HG02852 (cell line): ENCODE measurements at regions not wholly inside any gene's neighbourhood (a gene's known extent, or its start where the extent isn't known, plus 50 kb on each side); places are given as distances from the start of the nearest gene placed in this dataset.

ENCODE experiments used
- ATAC-seq: cut with Tn5 transposase; IDR thresholded peaks from one replicate; pipeline ENCODE4 v1.9.1; 2021; ENCODE audit warnings: mild to moderate bottlenecking, moderate library complexity; ENCODE audit not compliant: unreplicated experiment

DNA sequence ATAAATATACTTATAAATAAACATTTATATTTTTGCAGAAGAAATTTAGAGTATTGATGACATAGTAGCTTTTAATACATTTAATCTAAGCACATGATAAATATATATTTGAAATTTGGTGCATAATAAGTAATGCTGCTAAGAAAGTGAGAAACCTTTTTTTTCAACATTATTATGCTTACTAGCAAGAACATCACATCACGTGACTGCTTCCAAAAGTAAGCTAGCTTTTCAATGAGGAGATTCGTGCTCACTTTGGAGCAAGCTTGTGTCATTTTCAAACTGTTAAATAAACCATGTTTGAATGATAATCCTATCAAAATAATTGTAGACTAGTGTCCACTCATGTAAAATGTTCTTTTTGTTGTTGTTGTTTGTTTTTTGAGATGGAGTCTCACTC lies 109.0 kb upstream of the SLC4A7 start:
- ATAC-seq, result no peak

GRCh38 chr3:27591312-27592210 lies 107.4 kb upstream of the SLC4A7 start:
- ATAC-seq, result no peak

DNA sequence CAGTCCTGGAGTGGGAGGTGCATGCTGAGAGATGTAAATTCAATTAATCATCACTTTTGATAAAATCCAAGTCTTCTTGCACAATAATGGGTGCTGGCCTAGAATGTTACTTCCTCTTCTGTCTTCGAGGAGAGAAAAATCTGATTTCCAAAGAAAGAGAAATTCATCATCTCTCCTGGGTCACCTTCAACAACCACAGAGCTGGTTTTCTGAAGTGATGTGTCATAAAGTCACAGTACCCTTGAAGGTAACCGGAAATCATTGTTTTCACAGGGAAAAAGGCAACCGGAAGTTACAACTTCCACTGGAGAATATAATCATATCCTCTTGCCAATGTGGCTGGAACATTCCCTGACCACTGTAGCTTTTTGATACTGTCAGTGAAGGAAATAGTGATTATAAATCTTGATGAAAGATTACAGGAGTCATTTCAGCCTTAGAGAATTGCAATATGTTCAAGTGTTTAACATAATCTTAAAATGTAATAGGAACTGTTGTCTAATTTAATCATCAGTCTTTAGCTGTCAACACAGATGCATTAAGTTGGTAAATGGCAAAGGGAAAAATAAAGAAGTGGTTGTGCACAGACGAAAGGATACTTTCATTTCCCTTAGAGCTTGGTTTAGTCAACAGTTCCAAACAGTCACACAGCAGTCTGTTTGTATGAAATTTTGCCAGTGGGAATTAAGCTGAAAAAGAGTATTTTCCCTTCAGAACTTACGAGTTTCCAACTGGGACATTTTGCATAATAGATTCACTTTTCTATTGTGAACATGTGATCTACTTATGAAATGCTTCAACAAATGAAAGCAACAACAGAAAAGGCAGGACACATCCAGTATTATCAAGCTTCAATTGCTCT lies 106.5 kb upstream of the SLC4A7 start:
- no peak for ATAC-seq

- no peak for ATAC-seq
Observed at GRCh38 chr3:27589795-27590194, 105.6 kb upstream of the SLC4A7 start.

- ATAC-seq, result no peak
Observed at GRCh38 chr3:27585429-27585828, 101.2 kb upstream of the SLC4A7 start.

DNA sequence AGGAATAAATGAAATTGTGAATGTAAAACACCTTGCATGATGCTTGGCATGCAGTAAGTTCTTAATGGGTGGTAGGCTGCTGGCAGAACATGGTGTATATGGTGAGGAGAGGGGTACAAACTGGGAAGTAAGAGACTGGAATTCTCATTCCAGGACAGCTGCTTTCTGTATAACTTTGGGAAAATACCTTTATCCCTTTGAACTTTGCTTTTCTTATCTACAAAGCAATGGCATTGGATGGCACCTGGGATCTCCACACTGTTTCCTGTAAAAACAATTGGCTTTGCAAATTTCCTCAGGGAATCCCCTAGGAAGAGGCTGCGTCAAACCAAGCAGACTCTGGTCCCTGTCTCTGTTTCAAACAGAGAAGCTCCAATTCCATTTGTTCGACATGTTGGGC lies 100.7 kb upstream of the SLC4A7 start:
- no peak for ATAC-seq

DNA sequence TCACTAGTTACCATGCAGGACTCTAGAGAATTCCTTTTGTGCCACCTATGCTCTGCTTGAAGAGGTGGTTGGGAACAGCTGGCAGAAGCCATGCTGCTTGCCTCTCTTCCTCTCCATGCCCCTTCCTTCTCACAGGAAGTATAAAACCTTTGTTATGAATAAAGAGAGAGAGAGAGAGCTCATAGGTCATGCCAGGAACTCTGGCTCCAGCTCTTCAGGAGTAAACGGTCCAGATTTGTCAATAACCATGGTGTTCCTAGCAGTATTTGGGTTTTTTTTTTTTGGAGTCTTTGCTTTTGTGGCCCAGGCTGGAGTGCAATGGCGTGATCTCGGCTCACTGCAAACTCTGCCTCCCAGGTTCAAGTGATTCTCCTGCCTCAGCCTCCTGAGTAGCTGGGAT lies 97.7 kb upstream of the SLC4A7 start:
- no peak for ATAC-seq

DNA sequence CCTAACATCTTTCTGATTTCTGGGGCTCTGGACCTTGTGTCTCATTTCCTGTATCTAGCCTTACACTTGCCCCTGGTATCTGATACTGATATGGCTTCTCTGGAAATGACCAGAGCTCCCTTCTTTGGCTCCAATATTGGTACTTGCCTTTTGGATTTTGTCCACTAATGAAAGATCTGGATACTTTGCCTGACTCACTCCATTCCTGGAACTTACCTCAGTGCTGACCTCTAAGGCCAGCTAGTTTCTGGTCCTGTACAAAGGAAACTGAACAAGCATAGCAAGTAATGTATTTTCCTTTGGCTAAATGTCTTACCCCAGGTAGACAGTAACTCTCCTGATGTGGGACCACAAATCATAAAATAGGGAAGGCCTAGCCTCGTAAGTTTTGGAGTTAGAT lies 93.8 kb upstream of the SLC4A7 start:
- no peak for ATAC-seq

DNA sequence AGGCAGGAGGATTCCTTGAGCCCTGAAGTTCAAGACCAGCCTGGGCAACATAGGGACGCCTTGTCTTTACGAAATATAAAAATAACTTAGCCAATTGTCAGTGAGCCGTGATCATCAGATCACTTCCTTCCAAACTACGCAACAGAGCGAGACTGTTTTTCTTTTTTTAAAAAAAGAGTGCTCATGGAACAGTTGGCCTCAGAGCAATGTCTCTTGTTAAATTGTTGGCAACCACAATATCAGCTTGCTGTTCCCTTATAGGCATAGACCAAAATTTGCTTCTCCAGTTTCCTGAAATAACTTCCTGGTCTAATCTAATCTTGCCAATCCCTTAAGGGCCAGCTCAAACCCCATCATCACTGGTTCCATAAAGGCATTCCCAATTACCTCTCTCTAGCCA lies 93.3 kb upstream of the SLC4A7 start:
- no peak for ATAC-seq

GRCh38 chr3:27576171-27576570 lies 92.0 kb upstream of the SLC4A7 start:
- ATAC-seq, result no peak

GRCh38 chr3:27575499-27575898 lies 91.3 kb upstream of the SLC4A7 start:
- ATAC-seq, result no peak

- no peak for ATAC-seq
Observed at GRCh38 chr3:27574438-27574795, 90.2 kb upstream of the SLC4A7 start.

DNA sequence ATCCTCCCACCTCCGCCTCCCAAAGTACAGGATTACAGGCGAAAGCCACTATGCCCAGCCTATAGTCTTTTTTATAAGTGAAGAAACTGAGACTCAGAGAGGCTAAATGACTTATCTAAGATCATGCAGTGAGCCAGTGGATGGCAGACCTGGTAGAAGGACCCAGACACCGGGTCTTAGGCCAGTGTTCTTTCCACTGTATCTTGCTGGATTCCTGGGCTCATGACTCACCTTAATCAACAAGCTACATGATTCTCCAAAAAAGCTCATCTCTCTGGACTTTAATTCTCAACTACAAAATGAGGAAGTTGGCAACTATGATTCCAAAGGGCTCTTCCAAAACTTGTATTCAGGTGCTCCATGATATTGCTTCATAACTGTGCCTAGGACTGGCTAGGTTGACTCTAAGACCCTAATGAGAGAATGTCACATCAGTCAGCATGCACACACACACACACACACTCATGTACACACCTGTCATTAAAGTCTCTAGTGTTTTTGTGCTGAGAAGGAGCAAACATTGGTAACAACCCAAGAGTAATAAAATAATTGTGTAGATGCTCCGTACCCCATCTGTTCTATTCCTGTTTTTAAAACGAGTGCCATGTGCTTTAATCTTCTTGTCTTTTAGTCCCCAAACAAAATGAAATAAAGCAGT lies 89.7 kb upstream of the SLC4A7 start:
- ATAC-seq, result no peak

DNA sequence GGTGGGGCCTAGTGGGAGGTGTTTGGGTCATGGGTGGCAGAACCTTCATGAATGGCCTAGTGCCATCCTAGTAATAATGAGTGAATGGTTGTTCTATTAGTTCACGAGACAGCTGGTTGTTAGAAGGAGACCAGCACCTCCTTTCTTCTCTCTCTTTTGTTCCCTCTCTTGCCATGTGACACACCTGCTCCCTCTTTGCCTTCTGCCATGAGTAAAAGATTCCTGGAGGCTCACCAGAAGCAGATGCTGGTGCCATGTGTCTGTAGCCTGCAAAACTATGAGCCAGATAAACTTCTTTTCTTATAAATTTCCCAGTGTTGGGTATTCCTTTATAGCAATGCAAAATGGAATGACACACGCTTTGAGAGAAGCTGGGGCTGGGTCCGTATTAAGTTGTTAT lies 89.0 kb upstream of the SLC4A7 start:
- no peak for ATAC-seq

DNA sequence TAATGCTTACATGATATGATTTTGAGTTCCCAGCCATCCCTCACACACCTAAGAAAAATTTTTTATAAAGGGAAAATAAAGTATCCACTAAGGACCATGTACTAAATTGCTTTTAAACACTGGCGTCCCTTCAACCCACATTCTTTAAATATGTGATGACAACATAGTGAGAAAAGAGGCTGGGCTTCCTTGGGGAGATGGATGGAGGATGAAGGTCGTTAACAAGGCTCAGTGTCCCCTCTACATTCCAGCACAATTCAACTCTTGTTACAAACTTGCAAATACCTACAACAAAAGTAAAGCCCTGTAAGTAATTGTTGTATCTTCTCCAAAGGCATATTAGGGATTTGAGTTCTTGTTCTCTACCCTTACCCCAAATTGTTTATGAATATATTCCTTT lies 87.2 kb upstream of the SLC4A7 start:
- no peak for ATAC-seq

DNA sequence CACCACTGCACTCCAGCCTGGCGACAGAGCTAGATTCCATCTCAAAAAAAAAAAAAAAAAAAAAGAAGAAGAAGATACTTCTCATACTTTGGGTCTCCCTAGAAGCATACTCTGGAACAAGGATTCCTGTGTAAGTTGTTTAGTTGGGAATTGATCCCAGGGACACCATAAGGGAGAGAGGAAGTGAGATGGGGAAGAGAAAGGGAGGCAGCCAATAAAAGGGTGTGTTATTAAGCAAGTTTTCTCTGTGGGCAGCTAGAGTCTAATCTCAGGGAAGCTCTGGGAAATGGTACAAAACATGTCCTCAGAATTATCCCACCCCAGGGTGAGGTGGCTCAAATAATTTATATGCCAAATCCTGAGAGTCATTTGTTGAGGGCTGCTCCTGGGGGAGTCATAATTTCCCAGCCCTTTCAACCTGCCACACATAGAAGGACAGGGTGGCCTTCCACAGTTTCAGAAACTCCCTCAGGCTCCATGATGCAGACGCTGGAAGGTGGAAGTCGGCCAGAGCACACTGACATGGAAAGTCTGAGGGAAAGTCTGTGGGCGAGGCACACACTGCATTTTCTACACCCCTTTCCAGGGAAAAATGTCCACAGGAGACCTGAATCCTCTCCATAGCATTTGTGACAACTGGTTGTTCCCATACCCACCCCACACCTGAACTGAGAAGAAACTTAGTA lies 86.4 kb upstream of the SLC4A7 start:
- ATAC-seq, result no peak

DNA sequence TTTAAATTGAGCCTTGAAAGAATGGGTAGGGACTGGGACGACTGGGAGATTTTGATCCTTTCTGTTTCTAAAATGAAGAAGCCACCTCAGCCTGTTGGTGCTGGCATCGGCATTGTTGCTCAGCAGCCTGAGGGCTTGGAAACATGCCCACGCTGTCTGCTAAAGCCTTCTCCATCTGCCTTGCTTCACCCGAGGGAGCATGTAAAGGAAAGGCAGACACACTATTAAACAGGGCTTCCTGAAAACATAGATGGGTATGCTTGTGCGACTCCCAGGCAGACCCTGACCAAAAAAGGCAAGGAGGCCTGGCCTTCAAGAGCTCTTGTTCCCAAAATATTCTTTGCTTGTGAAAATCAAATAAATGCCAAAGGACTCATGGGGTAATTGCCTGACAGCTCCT lies 84.2 kb upstream of the SLC4A7 start:
- ATAC-seq, result no peak

- no peak for ATAC-seq
Observed at GRCh38 chr3:27567251-27567650, 83.1 kb upstream of the SLC4A7 start.

DNA sequence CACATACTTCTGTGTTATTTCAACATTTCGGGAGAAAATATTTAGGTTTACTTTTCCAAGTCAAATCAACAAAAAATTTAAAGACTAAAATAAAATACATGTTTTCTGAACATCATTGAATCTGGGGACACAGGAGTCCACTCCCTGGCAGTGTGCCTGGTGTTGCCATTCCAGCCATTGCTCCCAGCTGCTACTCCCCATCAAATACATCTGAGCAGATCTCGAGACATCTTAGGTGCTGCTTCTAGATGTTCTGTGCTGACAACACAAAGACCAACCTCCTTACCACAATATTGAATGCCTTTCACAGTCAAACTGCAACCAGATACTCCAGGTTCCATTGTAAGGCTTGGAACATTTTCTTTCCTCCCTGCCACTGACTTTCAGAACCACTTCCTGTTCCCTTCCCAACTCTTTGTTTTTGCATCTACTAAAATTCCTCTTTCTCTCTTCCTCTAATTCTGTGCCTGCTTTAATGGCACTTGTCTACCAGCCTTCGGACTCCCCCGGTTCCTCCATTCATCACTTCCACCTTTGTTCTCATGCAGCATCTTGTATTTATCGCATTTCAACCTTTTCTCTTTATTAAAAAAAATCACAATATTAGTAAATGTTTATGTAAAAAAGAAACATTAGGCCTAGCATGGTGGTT lies 81.1 kb upstream of the SLC4A7 start:
- no peak for ATAC-seq

DNA sequence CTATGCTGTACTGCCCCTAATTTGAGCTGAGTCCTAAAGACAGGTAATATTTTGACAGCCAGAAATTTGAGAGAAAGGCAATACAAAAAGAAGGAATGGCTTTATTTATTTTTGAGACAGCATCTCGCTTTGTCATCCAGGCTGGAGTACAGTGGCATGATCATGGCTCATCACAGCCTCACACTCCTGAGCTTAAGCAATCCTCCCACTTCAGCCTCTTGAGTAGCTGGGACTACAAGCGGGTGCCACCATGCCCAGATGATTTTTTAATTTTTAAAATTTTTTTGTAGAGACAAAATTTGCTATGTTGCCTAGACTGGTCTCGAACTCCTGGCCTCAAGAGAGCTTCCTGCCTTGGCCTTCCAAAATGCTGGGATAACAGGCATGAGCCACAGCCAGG lies 77.4 kb upstream of the SLC4A7 start:
- no peak for ATAC-seq
